H1 (cell line): ENCODE measurements at regions not wholly inside any gene's neighbourhood (a gene's known extent, or its start where the extent isn't known, plus 50 kb on each side); places are given as distances from the start of the nearest gene placed in this dataset.

ENCODE experiments used
- CTCF ChIA-PET: fragments of 300-600 bp; sonication (Branson Sonifier 250); formaldehyde crosslinking; loops from one replicate; lab custom pipeline; 2021; ENCODE audit not compliant: partially characterized antibody; lab: Charles Lee
- POLR2A ChIA-PET: fragments of 300-600 bp; sonication (Branson Sonifier 250); formaldehyde crosslinking; loops from one replicate; lab custom pipeline; 2021; ENCODE audit warnings: inconsistent platforms; ENCODE audit not compliant: partially characterized antibody; lab: Charles Lee
- DNase-seq, 2 experiments: peaks; one replicate each; pipeline versions ENCODE4 v3.0.0 to v3.0.0-alpha.2; 2010 to 2022; ENCODE audit warnings: low spot score in 2 of 2, low read depth in 1 of 2, mixed read lengths in 1 of 2
- FAIRE-seq: peaks from 2 replicates; lab custom pipeline; 2011; peaks lifted over from hg19 to GRCh38; lab: Jason Lieb, UNC
- H2AFZ ChIP-seq: 2 replicates; pipeline ENCODE4 v1.8.1; 2012; ENCODE audit warnings: low read length, inconsistent platforms
- H2AK5ac ChIP-seq: 2 replicates; pipeline ENCODE4 v1.6.1; 2013; ENCODE audit warnings: low read depth, low read length
- H2BK120ac ChIP-seq: replicated peaks from 2 replicates; pipeline ENCODE3; 2013; ENCODE audit warnings: low read depth, low read length, inconsistent platforms
- H2BK12ac ChIP-seq: 2 replicates; pipeline ENCODE4 v1.6.1; 2013; ENCODE audit warnings: low read depth, low read length
- H2BK15ac ChIP-seq: 2 replicates; pipeline ENCODE4 v1.6.1; 2013; ENCODE audit warnings: low read length
- H2BK20ac ChIP-seq: 2 replicates; pipeline ENCODE4 v1.6.1; 2013; ENCODE audit warnings: low read length
- H2BK5ac ChIP-seq: 2 replicates; pipeline ENCODE4 v1.6.1; 2013; ENCODE audit warnings: low read depth, low read length
- H3K14ac ChIP-seq: 2 replicates; pipeline ENCODE4 v1.6.1; 2013; ENCODE audit warnings: inconsistent platforms; ENCODE audit not compliant: insufficient read length
- H3K18ac ChIP-seq: 2 replicates; pipeline ENCODE4 v1.6.1; 2013; ENCODE audit warnings: low read length; ENCODE audit errors: extremely low read depth
- H3K23ac ChIP-seq: 2 replicates; pipeline ENCODE4 v1.6.1; 2013; ENCODE audit warnings: inconsistent platforms; ENCODE audit not compliant: insufficient read length
- H3K23me2 ChIP-seq: 2 replicates; pipeline ENCODE4 v1.6.1; 2013; ENCODE audit warnings: low read depth, low read length
- H3K27ac ChIP-seq: 2 replicates; pipeline ENCODE4 v1.6.1; 2011; ENCODE audit warnings: low read depth, low read length, inconsistent platforms
- H3K27me3 ChIP-seq, 4 experiments: replicated peaks in 1 of 4; 1 replicate in 1 of 4; 2 replicates in 3 of 4; pipeline versions ENCODE4 v1.6.1 to v1.8.1; 2011 to 2013; ENCODE audit warnings: low read length in 3 of 4, mild to moderate bottlenecking in 3 of 4, inconsistent platforms in 2 of 4, mixed read lengths in 2 of 4, moderate library complexity in 1 of 4; ENCODE audit not compliant: control insufficient read depth in 3 of 4, insufficient read depth in 3 of 4; ENCODE audit errors: extremely low read depth in 1 of 4
- H3K36me3 ChIP-seq, 4 experiments: 2 replicates each; pipeline versions ENCODE4 v1.6.1 to v1.8.1; 2011 to 2013; ENCODE audit warnings: mild to moderate bottlenecking in 4 of 4, low read length in 3 of 4, moderate library complexity in 2 of 4, control low read depth in 1 of 4, inconsistent platforms in 1 of 4; ENCODE audit not compliant: insufficient read depth in 4 of 4, control insufficient read depth in 2 of 4
- H3K4ac ChIP-seq: replicated peaks from 2 replicates; pipeline ENCODE3; 2013; ENCODE audit warnings: low read length, low read depth, mixed read lengths, inconsistent platforms; ENCODE audit not compliant: insufficient read length
- H3K4me1 ChIP-seq, 4 experiments: replicated peaks in 1 of 4; 1 replicate in 1 of 4; 2 replicates in 3 of 4; pipeline versions ENCODE4 v1.6.1 to v1.8.1; 2011 to 2013; ENCODE audit warnings: low read length in 3 of 4, inconsistent platforms in 2 of 4, mixed read lengths in 1 of 4; ENCODE audit not compliant: insufficient read depth in 4 of 4, control insufficient read depth in 3 of 4
- H3K4me2 ChIP-seq, 2 experiments: 2 replicates each; pipeline versions ENCODE4 v1.6.1 to v1.8.1; 2011 to 2013; ENCODE audit warnings: low read depth in 2 of 2, low read length in 2 of 2, control low read depth in 1 of 2, inconsistent platforms in 1 of 2, mild to moderate bottlenecking in 1 of 2; ENCODE audit not compliant: insufficient read depth in 1 of 2
- H3K4me3 ChIP-seq, 4 experiments: fragments of 200-600, 300-600 bp in 1 of 4; sonication (generic), shearing (Covaris generic), sonication (Bioruptor Twin) in 1 of 4; 2 replicates each; pipeline versions ENCODE4 v1.5.1 to v1.8.1; 2011 to 2016; ENCODE audit warnings: low read length in 4 of 4, low read depth in 3 of 4, control low read depth in 2 of 4, inconsistent platforms in 2 of 4, mild to moderate bottlenecking in 2 of 4, mixed read lengths in 1 of 4, moderate library complexity in 1 of 4; ENCODE audit not compliant: insufficient read depth in 2 of 4; ENCODE audit errors: extremely low read depth in 1 of 4
- H3K56ac ChIP-seq: replicated peaks from 2 replicates; pipeline ENCODE3; 2013; ENCODE audit warnings: low read depth, mild to moderate bottlenecking, mixed read lengths, low read length, inconsistent platforms; ENCODE audit not compliant: insufficient read length
- H3K79me1 ChIP-seq: 2 replicates; pipeline ENCODE4 v1.6.1; 2013; ENCODE audit warnings: low read depth, low read length, control low read depth
- H3K79me2 ChIP-seq, 2 experiments: 2 replicates each; pipeline versions ENCODE4 v1.6.1 to v1.8.1; 2012 to 2013; ENCODE audit warnings: low read length in 2 of 2, mild to moderate bottlenecking in 2 of 2, inconsistent platforms in 1 of 2; ENCODE audit not compliant: insufficient read depth in 2 of 2, control insufficient read depth in 1 of 2
- H3K9ac ChIP-seq, 4 experiments: replicated peaks in 1 of 4; 1 replicate in 1 of 4; 2 replicates in 3 of 4; pipeline versions ENCODE4 v1.6.1 to v1.8.1; 2011 to 2013; ENCODE audit warnings: low read depth in 3 of 4, low read length in 3 of 4, control low read depth in 2 of 4, mild to moderate bottlenecking in 2 of 4, moderate library complexity in 2 of 4, inconsistent platforms in 1 of 4; ENCODE audit errors: extremely low read depth in 1 of 4
- H3K9me3 ChIP-seq, 2 experiments: 2 replicates each; pipeline versions ENCODE4 v1.6.1 to v1.8.1; 2012 to 2013; ENCODE audit warnings: mild to moderate bottlenecking in 2 of 2, moderate library complexity in 2 of 2, control low read depth in 1 of 2, inconsistent platforms in 1 of 2, low read depth in 1 of 2, low read length in 1 of 2, mixed read lengths in 1 of 2; ENCODE audit not compliant: insufficient read depth in 2 of 2
- H4K20me1 ChIP-seq, 2 experiments: replicated peaks in 1 of 2; 2 replicates each; pipeline versions ENCODE3 to v1.8.1; 2011 to 2013; ENCODE audit warnings: inconsistent platforms in 2 of 2, low read length in 2 of 2, mild to moderate bottlenecking in 1 of 2; ENCODE audit not compliant: insufficient read depth in 2 of 2, control insufficient read depth in 1 of 2
- H4K5ac ChIP-seq: 2 replicates; pipeline ENCODE4 v1.6.1; 2013; ENCODE audit warnings: low read length, low read depth, mixed read lengths, inconsistent platforms; ENCODE audit not compliant: insufficient read length
- H4K8ac ChIP-seq: 2 replicates; pipeline ENCODE4 v1.8.0; 2013; ENCODE audit warnings: mild to moderate bottlenecking, moderate library complexity, low read length, inconsistent platforms; ENCODE audit not compliant: insufficient read depth; ENCODE audit errors: extremely low read depth
- H4K91ac ChIP-seq: replicated peaks from 2 replicates; pipeline ENCODE3; 2013; ENCODE audit warnings: low read length, mixed read lengths, inconsistent platforms; ENCODE audit not compliant: insufficient read length
- BACH1 ChIP-seq: IDR thresholded peaks from 2 replicates; pipeline ENCODE4 v1.6.1; 2012; ENCODE audit warnings: low read length, improper control_type of control experiment
- CBX5 ChIP-seq: fragments of 300-800, 300-1000 bp; sonication (generic); IDR thresholded peaks from 2 replicates; pipeline ENCODE4 v1.7.1; 2016; ENCODE audit warnings: antibody characterized with exemption, low read length, low read depth
- CBX8 ChIP-seq: fragments of 300-800, 300-1000 bp; sonication (generic); IDR thresholded peaks from 2 replicates; pipeline ENCODE4 v1.7.1; 2016; ENCODE audit warnings: low read depth, low read length, borderline replicate concordance
- YY1 ChIP-seq: IDR thresholded peaks from 2 replicates; pipeline ENCODE4 v1.6.1; 2011; ENCODE audit warnings: low read depth, mild to moderate bottlenecking, low read length
- WGBS, 2 experiments: shearing (Covaris generic) in 1 of 2; methylation state at CpG; one replicate each; pipeline versions ENCODE4 v1.1.6 to v1.1.7; 2013 to 2015; ENCODE audit warnings: low lambda C conversion rate in 2 of 2, mixed read lengths in 2 of 2, inconsistent platforms in 1 of 2, low coverage in 1 of 2, missing lambda C conversion rate in 1 of 2; ENCODE audit not compliant: insufficient replicate concordance in 2 of 2, insufficient coverage in 1 of 2, insufficient read length in 1 of 2; ENCODE audit errors: extremely low coverage in 1 of 2, missing lambda C conversion rate in 1 of 2; 5-methylcytosine and 5-hydroxymethylcytosine counted together
- TF ChIP-seq, protein P1 (sequence below), 3 experiments: IDR thresholded peaks; 1 replicate in 2 of 3; 2 replicates in 1 of 3; pipeline versions ENCODE4 v1.5.1 to v1.6.1; 2011; ENCODE audit warnings: low read length in 3 of 3, mild to moderate bottlenecking in 3 of 3, inconsistent platforms in 2 of 3, low read depth in 1 of 3, moderate library complexity in 1 of 3; ENCODE audit not compliant: insufficient read depth in 1 of 3; ENCODE audit errors: control extremely low read depth in 1 of 3
- TF ChIP-seq, protein P2 (sequence below): IDR thresholded peaks from 2 replicates; pipeline ENCODE4 v1.6.1; 2012; ENCODE audit warnings: inconsistent platforms

DNA sequence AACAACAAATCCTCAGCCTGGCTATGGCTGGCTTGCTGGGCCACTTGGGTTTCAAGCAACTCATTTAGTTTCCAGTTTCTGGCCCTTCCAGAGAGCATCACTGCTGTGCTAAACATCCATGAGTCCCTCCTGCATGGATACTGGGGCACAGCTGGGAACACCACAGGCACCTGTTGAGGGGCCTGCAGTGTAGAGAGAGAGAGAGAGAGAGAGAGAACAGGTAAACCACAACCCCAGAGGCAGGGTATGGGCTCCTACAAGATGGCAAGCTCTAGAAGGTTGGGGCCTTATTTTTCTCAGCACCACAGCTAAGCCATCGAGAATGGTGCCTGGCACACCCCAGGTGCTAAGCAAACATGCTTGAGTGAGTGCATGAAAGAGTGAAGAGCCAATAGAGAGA lies 120.3 kb downstream of the RBFOX3 start:
- Histone ChIP-seq H3K23me2 (no peaks in the 10 kb centered on the region), H3K14ac (no peak overlapping the region), H2BK120ac (no peak overlapping the region), H3K4me3 (no peak overlapping the region), H3K79me1 (no peaks in the 10 kb centered on the region), H3K27ac (no peak overlapping the region)
- TF ChIP-seq, protein P1, sequence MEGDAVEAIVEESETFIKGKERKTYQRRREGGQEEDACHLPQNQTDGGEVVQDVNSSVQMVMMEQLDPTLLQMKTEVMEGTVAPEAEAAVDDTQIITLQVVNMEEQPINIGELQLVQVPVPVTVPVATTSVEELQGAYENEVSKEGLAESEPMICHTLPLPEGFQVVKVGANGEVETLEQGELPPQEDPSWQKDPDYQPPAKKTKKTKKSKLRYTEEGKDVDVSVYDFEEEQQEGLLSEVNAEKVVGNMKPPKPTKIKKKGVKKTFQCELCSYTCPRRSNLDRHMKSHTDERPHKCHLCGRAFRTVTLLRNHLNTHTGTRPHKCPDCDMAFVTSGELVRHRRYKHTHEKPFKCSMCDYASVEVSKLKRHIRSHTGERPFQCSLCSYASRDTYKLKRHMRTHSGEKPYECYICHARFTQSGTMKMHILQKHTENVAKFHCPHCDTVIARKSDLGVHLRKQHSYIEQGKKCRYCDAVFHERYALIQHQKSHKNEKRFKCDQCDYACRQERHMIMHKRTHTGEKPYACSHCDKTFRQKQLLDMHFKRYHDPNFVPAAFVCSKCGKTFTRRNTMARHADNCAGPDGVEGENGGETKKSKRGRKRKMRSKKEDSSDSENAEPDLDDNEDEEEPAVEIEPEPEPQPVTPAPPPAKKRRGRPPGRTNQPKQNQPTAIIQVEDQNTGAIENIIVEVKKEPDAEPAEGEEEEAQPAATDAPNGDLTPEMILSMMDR (IDR thresholded peaks at IDR 0.05; ENCODE audit: control extremely low read depth in 1 of 3, insufficient read depth in 1 of 3, low read depth in 1 of 3, low read length in 3 of 3): no peak
- TF ChIP-seq CBX8: no peak
- TF ChIP-seq CBX5: no peak
- no peak for TF ChIP-seq BACH1
- TF ChIP-seq, protein P2, sequence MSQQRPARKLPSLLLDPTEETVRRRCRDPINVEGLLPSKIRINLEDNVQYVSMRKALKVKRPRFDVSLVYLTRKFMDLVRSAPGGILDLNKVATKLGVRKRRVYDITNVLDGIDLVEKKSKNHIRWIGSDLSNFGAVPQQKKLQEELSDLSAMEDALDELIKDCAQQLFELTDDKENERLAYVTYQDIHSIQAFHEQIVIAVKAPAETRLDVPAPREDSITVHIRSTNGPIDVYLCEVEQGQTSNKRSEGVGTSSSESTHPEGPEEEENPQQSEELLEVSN: no peak
- TF ChIP-seq YY1: no peak
- TF ChIP-seq, all 59 proteins: peak for 0
- POLR2A ChIA-PET: interaction anchor here (0.6 kb wide), 1 partner anchor 331 kb away, joined by 4 read pairs; no protein-coding TSS in a partner anchor
- 89% methylated on average over 1 of the region's 1 CpG; no CpG with 5 or more reads in 1 of the 2 experiments for WGBS, 2 experiments
- Histone ChIP-seq H3K4me1 (peaks cover 0 to 8% (median 7%) of the 10 kb centered on the region in 4 experiments; a peak in 6 of 7 replicates), H4K8ac (no peak overlapping the region), H2AFZ (no peak overlapping the region), H4K91ac (no peak overlapping the region), H2BK15ac (0 out of 2 replicates have a peak overlapping the region, but pooled peaks have one; percentile 29), H3K18ac (no peak overlapping the region), H2BK20ac (no peak overlapping the region), H3K36me3 (no peaks in the 10 kb centered on the region), H3K23ac (no peak overlapping the region), H3K9me3 (no peaks in the 10 kb centered on the region), H4K5ac (no peak overlapping the region), H2BK12ac (no peak overlapping the region), H3K27me3 (no peaks in the 10 kb centered on the region; a peak in 1 of 7 replicates), H3K4ac (no peak overlapping the region), H2BK5ac (no peak overlapping the region), H3K9ac (no peak overlapping the region; a peak in 1 of 7 replicates), H3K79me2 (no peaks in the 10 kb centered on the region), H3K56ac (no peak overlapping the region), H3K4me2 (no peak overlapping the region), H2AK5ac (no peak overlapping the region), H4K20me1 (no peaks in the 10 kb centered on the region)
- no peak for FAIRE-seq
- CTCF ChIA-PET: interaction anchor here (1.2 to 2.9 kb wide), 4 partner anchors 14 to 164 kb away, joined by 3 to 9 read pairs (median 4); no protein-coding TSS in a partner anchor
- no peak for DNase-seq
